A673 (cell line): ENCODE measurements at regions not wholly inside any gene's neighbourhood (a gene's known extent, or its start where the extent isn't known, plus 50 kb on each side); places are given as distances from the start of the nearest gene placed in this dataset.

Source experiments
- BruUV-seq: library from RNA; stranded (reverse); fragments of 400-500 nt; replicated peaks from 2 replicates; lab custom pipeline; 2021; lab: Mats Ljungman, UMichigan
- CTCF ChIA-PET: fragments of 300-600 bp; sonication (Branson Sonifier 250); formaldehyde crosslinking; loops from one replicate; lab custom pipeline; 2022; ENCODE audit warnings: antibody characterized with exemption; lab: Charles Lee
- POLR2A ChIA-PET: fragments of 300-600 bp; sonication (Branson Sonifier 250); formaldehyde crosslinking; loops from one replicate; lab custom pipeline; 2022; ENCODE audit warnings: antibody characterized with exemption; ENCODE audit not compliant: low non-redundant PET; lab: Charles Lee
- DNase-seq: peaks from one replicate; pipeline ENCODE4 v3.0.0-alpha.2; 2015; ENCODE audit warnings: low spot score
- H3K27ac ChIP-seq: fragments of 200-600 bp; sonication (generic); 2 replicates; pipeline ENCODE4 v1.5.1; 2016; ENCODE audit warnings: mixed run types, low read depth, mild to moderate bottlenecking, mixed read lengths, antibody characterized with exemption, low read length; ENCODE audit not compliant: poor library complexity, severe bottlenecking
- H3K27me3 ChIP-seq: fragments of 200-600 bp; sonication (generic); replicated peaks from 2 replicates; pipeline ENCODE4 v1.6.1; 2017; ENCODE audit warnings: mixed run types, low read depth, mild to moderate bottlenecking, mixed read lengths, antibody characterized with exemption, low read length; ENCODE audit not compliant: insufficient read depth, poor library complexity
- H3K36me3 ChIP-seq: fragments of 200-600 bp; sonication (generic); 2 replicates; pipeline ENCODE4 v1.6.1; 2016; ENCODE audit warnings: mixed run types, mild to moderate bottlenecking, mixed read lengths, antibody characterized with exemption, low read length; ENCODE audit not compliant: insufficient read depth, poor library complexity, severe bottlenecking
- H3K4me1 ChIP-seq: fragments of 200-600 bp; sonication (generic); 2 replicates; pipeline ENCODE4 v1.6.1; 2017; ENCODE audit warnings: mixed run types, mild to moderate bottlenecking, mixed read lengths, antibody characterized with exemption, low read length; ENCODE audit not compliant: insufficient read depth, poor library complexity, severe bottlenecking
- H3K4me3 ChIP-seq: fragments of 200-600 bp; sonication (generic); 2 replicates; pipeline ENCODE4 v1.5.1; 2016; ENCODE audit warnings: low read depth, mixed run types, mild to moderate bottlenecking, mixed read lengths, low read length; ENCODE audit not compliant: poor library complexity, severe bottlenecking
- H3K9me3 ChIP-seq: fragments of 200-600 bp; sonication (generic); 2 replicates; pipeline ENCODE4 v1.6.1; 2016; ENCODE audit warnings: mixed run types, low read depth, mild to moderate bottlenecking, mixed read lengths, antibody characterized with exemption, low read length; ENCODE audit not compliant: poor library complexity, severe bottlenecking
- EZH2 ChIP-seq: fragments of 200-600 bp; sonication (generic); IDR thresholded peaks from 2 replicates; pipeline ENCODE4 v1.6.1; 2017; ENCODE audit warnings: borderline replicate concordance, low read depth, mild to moderate bottlenecking, mixed read lengths, antibody characterized with exemption, low read length; ENCODE audit not compliant: poor library complexity, severe bottlenecking
- intact Hi-C: fragments of 100-400 bp; cut with micrococcal nuclease; formaldehyde crosslinking; loops from one replicate; pipeline ENCODE4 v1.10.0; 2022; ENCODE audit not compliant: unreplicated experiment
- TF ChIP-seq, protein P1 (sequence below): fragments of 300-800, 200-600 bp; sonication (generic); conservative IDR thresholded peaks from 2 replicates; pipeline ENCODE4 v1.5.1; 2017; ENCODE audit warnings: low read depth, mild to moderate bottlenecking, antibody characterized with exemption, low read length, moderate library complexity, mixed read lengths

- Histone ChIP-seq H3K4me3 (no peak overlapping the region), H3K9me3 (no peaks in the 10 kb centered on the region), H3K27ac (no peak overlapping the region), H3K36me3 (no peaks in the 10 kb centered on the region), H3K4me1 (no peaks in the 10 kb centered on the region), H3K27me3 (no peaks in the 10 kb centered on the region)
- POLR2A ChIA-PET, result no interaction called here
- CTCF ChIA-PET, result no interaction called here
- DNase-seq, result no peak
- BruUV-seq, result no TSS peak
- intact Hi-C loops, result no loop called here
- no peak for TF ChIP-seq EZH2
- TF ChIP-seq, protein P1, sequence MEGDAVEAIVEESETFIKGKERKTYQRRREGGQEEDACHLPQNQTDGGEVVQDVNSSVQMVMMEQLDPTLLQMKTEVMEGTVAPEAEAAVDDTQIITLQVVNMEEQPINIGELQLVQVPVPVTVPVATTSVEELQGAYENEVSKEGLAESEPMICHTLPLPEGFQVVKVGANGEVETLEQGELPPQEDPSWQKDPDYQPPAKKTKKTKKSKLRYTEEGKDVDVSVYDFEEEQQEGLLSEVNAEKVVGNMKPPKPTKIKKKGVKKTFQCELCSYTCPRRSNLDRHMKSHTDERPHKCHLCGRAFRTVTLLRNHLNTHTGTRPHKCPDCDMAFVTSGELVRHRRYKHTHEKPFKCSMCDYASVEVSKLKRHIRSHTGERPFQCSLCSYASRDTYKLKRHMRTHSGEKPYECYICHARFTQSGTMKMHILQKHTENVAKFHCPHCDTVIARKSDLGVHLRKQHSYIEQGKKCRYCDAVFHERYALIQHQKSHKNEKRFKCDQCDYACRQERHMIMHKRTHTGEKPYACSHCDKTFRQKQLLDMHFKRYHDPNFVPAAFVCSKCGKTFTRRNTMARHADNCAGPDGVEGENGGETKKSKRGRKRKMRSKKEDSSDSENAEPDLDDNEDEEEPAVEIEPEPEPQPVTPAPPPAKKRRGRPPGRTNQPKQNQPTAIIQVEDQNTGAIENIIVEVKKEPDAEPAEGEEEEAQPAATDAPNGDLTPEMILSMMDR, result no peak
Measured at GRCh38 chr9:87229108-87229507, 268.6 kb upstream of the DAPK1 start.

DNA sequence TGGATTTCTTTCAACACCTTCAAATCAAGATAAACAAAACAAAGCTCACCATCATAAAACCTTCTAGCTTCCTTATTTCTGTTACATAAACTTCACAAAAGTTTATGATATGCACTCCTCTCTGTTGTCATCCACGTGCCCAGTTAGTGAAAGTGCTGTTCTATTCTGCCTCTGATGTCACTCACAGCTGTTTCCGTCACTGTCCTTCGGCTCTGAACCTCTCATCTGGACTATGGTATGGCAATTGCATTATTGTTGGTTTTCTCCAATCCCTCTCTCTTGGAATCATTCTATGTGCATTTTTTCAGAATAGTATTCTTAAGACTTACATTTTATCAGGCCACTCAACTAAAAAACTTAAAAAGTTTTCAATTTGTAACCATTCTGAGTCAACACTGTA, 264.2 kb upstream of the DAPK1 start:
- Histone ChIP-seq H3K4me1 (no peaks in the 10 kb centered on the region), H3K36me3 (no peaks in the 10 kb centered on the region), H3K9me3 (no peaks in the 10 kb centered on the region), H3K27me3 (no peaks in the 10 kb centered on the region), H3K27ac (no peak overlapping the region), H3K4me3 (no peak overlapping the region)
- ChIA-PET POLR2A (no interaction called here), CTCF (no interaction called here)
- intact Hi-C loops, result no loop called here
- no peak for DNase-seq
- TF ChIP-seq, protein P1, result no peak
- no peak for TF ChIP-seq EZH2
- BruUV-seq, result no TSS peak

- Histone ChIP-seq H3K27me3 (no peaks in the 10 kb centered on the region), H3K4me1 (no peaks in the 10 kb centered on the region), H3K36me3 (no peaks in the 10 kb centered on the region), H3K27ac (no peak overlapping the region), H3K9me3 (no peaks in the 10 kb centered on the region), H3K4me3 (no peak overlapping the region)
- POLR2A ChIA-PET, result no interaction called here
- BruUV-seq, result no TSS peak
- CTCF ChIA-PET, result no interaction called here
- no peak for TF ChIP-seq EZH2
- TF ChIP-seq, protein P1, result no peak
- no peak for DNase-seq
- intact Hi-C loops, result no loop called here
Measured at GRCh38 chr9:87233899-87234455, 263.7 kb upstream of the DAPK1 start.
